ENCODE measurements at regions not wholly inside any gene's neighbourhood (a gene's known extent, or its start where the extent isn't known, plus 50 kb on each side); places are given as distances from the start of the nearest gene placed in this dataset.

DNA sequence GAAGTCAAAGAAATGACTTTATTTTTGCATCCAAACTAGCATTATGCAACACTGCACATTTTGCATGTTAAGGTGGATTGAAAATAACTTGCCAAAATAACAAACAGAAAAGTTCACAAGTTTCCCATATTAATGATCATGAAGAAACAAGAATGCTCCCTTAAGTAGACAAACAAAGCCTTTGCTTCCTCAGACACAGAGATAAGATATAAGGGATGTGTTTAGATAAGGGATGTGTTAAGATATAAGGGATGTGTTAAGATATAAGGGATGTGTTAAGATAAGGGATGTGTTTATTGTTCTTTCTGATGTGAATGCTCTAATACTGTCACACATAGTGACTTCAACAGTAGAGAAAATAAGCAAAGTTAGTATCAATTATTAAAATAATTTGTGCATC, 174.8 kb downstream of the GABRG2 start:
- TF ChIP-seq, protein P1, sequence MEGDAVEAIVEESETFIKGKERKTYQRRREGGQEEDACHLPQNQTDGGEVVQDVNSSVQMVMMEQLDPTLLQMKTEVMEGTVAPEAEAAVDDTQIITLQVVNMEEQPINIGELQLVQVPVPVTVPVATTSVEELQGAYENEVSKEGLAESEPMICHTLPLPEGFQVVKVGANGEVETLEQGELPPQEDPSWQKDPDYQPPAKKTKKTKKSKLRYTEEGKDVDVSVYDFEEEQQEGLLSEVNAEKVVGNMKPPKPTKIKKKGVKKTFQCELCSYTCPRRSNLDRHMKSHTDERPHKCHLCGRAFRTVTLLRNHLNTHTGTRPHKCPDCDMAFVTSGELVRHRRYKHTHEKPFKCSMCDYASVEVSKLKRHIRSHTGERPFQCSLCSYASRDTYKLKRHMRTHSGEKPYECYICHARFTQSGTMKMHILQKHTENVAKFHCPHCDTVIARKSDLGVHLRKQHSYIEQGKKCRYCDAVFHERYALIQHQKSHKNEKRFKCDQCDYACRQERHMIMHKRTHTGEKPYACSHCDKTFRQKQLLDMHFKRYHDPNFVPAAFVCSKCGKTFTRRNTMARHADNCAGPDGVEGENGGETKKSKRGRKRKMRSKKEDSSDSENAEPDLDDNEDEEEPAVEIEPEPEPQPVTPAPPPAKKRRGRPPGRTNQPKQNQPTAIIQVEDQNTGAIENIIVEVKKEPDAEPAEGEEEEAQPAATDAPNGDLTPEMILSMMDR (IDR thresholded peaks at IDR 0.05; ENCODE audit: insufficient read depth, low read length, poor library complexity, severe bottlenecking), result no peak
- TF ChIP-seq EZH2phosphoT487 (conservative IDR thresholded peaks at IDR 0.05; ENCODE audit: low read length), result no peak

Measured in SU-DHL-6 (cell line).